Large intestine (tissue), 3 donors: ENCODE measurements at regions not wholly inside any gene's neighbourhood (a gene's known extent, or its start where the extent isn't known, plus 50 kb on each side); places are given as distances from the start of the nearest gene placed in this dataset.
"Not testable (repeated sequence)": the region's sequence is repeated elsewhere in the genome, so short reads cannot be mapped to it uniquely, and the experiment has no call there.

Experiments
- DNase-seq, 2 donors: peaks; one replicate each; pipeline versions ENCODE4 v3.0.0 to v3.0.0-alpha.2; 2013
- H3K27ac ChIP-seq: one replicate; pipeline ENCODE4 v1.5.1; 2013; ENCODE audit warnings: low read length
- H3K27me3 ChIP-seq: 2 replicates; pipeline ENCODE4 v1.6.1; 2013; ENCODE audit warnings: low read length; ENCODE audit not compliant: control insufficient read depth, insufficient read depth
- H3K36me3 ChIP-seq: 2 replicates; pipeline ENCODE4 v1.6.1; 2013; ENCODE audit warnings: low read length; ENCODE audit not compliant: control insufficient read depth, insufficient read depth
- H3K4me1 ChIP-seq: one replicate; pipeline ENCODE4 v1.6.1; 2013; ENCODE audit warnings: low read length; ENCODE audit not compliant: control insufficient read depth, insufficient read depth
- H3K4me3 ChIP-seq: one replicate; pipeline ENCODE4 v1.5.1; 2013; ENCODE audit warnings: low read length
- H3K9me3 ChIP-seq: one replicate; pipeline ENCODE4 v1.6.1; 2013; ENCODE audit warnings: mild to moderate bottlenecking, low read depth, low read length, moderate library complexity; ENCODE audit not compliant: control insufficient read depth
- WGBS: methylation state at CpG from one replicate; pipeline ENCODE4 v1.1.5; 2013; ENCODE audit warnings: low lambda C conversion rate; ENCODE audit not compliant: insufficient coverage; 5-methylcytosine and 5-hydroxymethylcytosine counted together

GRCh38 chr4:146054676-146055075, 116.1 kb upstream of the ZNF827 start:
- Histone ChIP-seq H3K4me1 (no peaks in the 10 kb centered on the region), H3K27ac (no peak overlapping the region), H3K4me3 (no peak overlapping the region), H3K9me3 (no peaks in the 10 kb centered on the region), H3K36me3 (no peaks in the 10 kb centered on the region), H3K27me3 (no peaks in the 10 kb centered on the region)
- DNase-seq = no peak

- no peaks in the 10 kb centered on the region for H3K36me3 ChIP-seq
- no peaks in the 10 kb centered on the region for H3K4me1 ChIP-seq
- no peak for DNase-seq
- no peak overlapping the region for H3K4me3 ChIP-seq
- no peaks in the 10 kb centered on the region for H3K27me3 ChIP-seq
- H3K9me3 ChIP-seq = no peaks in the 10 kb centered on the region
- H3K27ac ChIP-seq = no peak overlapping the region
- 100% methylated on average over 1 of the region's 1 CpG for WGBS
Observed at GRCh38 chr4:146053891-146054290, 115.3 kb upstream of the ZNF827 start.

- H3K4me1 ChIP-seq = no peaks in the 10 kb centered on the region
- WGBS = 86% methylated on average over 1 of the region's 3 CpGs
Observed at GRCh38 chr4:146051728-146052391, 113.2 kb upstream of the ZNF827 start.

GRCh38 chr4:146051223-146051622, 112.6 kb upstream of the ZNF827 start:
- Histone ChIP-seq H3K27me3 (no peaks in the 10 kb centered on the region), H3K36me3 (no peaks in the 10 kb centered on the region), H3K9me3 (peaks cover 2% of the 10 kb centered on the region), H3K27ac (no peak overlapping the region), H3K4me3 (no peak overlapping the region), H3K4me1 (no peaks in the 10 kb centered on the region)
- no peak for DNase-seq

More at GRCh38 chr4:146051728-146052391, 113.2 kb upstream of the ZNF827 start:
- Histone ChIP-seq H3K36me3 (no peaks in the 10 kb centered on the region), H3K27me3 (no peaks in the 10 kb centered on the region), H3K9me3 (peaks cover 2% of the 10 kb centered on the region), H3K27ac (no peak overlapping the region), H3K4me3 (no peak overlapping the region)
- DNase-seq = no peak

GRCh38 chr4:146049802-146050201, 111.2 kb upstream of the ZNF827 start:
- peaks cover 2% of the 10 kb centered on the region for H3K9me3 ChIP-seq
- no peak overlapping the region for H3K27ac ChIP-seq
- WGBS = 88% methylated on average over 2 of the region's 4 CpGs
- H3K4me1 ChIP-seq = no peaks in the 10 kb centered on the region
- H3K27me3 ChIP-seq = no peaks in the 10 kb centered on the region
- no peak overlapping the region for H3K4me3 ChIP-seq
- H3K36me3 ChIP-seq = no peaks in the 10 kb centered on the region
- DNase-seq = no peak

GRCh38 chr4:146047768-146048167, 109.1 kb upstream of the ZNF827 start:
- no CpG with 5 or more reads among the region's 8 CpGs for WGBS
- not testable (repeated sequence) for H3K27me3 ChIP-seq, DNase-seq, H3K4me3 ChIP-seq, H3K4me1 ChIP-seq, H3K36me3 ChIP-seq, H3K9me3 ChIP-seq, H3K27ac ChIP-seq

- Histone ChIP-seq H3K36me3 (no peaks in the 10 kb centered on the region), H3K27me3 (no peaks in the 10 kb centered on the region), H3K4me3 (no peak overlapping the region), H3K9me3 (no peaks in the 10 kb centered on the region), H3K27ac (no peak overlapping the region), H3K4me1 (no peaks in the 10 kb centered on the region)
- DNase-seq = no peak
- no CpG with 5 or more reads among the region's 3 CpGs for WGBS
Observed at GRCh38 chr4:146041139-146042004, 102.7 kb upstream of the ZNF827 start.

- Histone ChIP-seq H3K36me3 (no peaks in the 10 kb centered on the region), H3K9me3 (no peaks in the 10 kb centered on the region), H3K4me1 (no peaks in the 10 kb centered on the region), H3K27me3 (no peaks in the 10 kb centered on the region), H3K4me3 (no peak overlapping the region), H3K27ac (no peak overlapping the region)
- DNase-seq = no peak
- WGBS = no CpG with 5 or more reads among the region's 1 CpG
Observed at GRCh38 chr4:146040623-146041022, 102.0 kb upstream of the ZNF827 start.

GRCh38 chr4:146033149-146033548, 94.5 kb upstream of the ZNF827 start:
- Histone ChIP-seq H3K36me3 (no peaks in the 10 kb centered on the region), H3K27ac (peak overlapping the region; percentile 42)

GRCh38 chr4:146032234-146032860, 93.7 kb upstream of the ZNF827 start:
- Histone ChIP-seq H3K27ac (peak overlapping the region; percentile 21), H3K27me3 (no peaks in the 10 kb centered on the region), H3K36me3 (no peaks in the 10 kb centered on the region), H3K9me3 (no peaks in the 10 kb centered on the region), H3K4me1 (peaks cover 25% of the 10 kb centered on the region), H3K4me3 (no peak overlapping the region)
- peak in 1 of 2 donors; percentile 19 for DNase-seq
- no CpG with 5 or more reads among the region's 7 CpGs for WGBS

More at GRCh38 chr4:146033149-146033548, 94.5 kb upstream of the ZNF827 start:
- H3K4me1 ChIP-seq = peaks cover 25% of the 10 kb centered on the region
- peak; percentile 69 to 87 for DNase-seq
- H3K27me3 ChIP-seq = no peaks in the 10 kb centered on the region
- no peak overlapping the region for H3K4me3 ChIP-seq
- WGBS = no CpG with 5 or more reads among the region's 5 CpGs
- H3K9me3 ChIP-seq = no peaks in the 10 kb centered on the region
